ENCODE measurements at regions not wholly inside any gene's neighbourhood (a gene's known extent, or its start where the extent isn't known, plus 50 kb on each side); places are given as distances from the start of the nearest gene placed in this dataset.

- no peak overlapping the region for H3K4me3 ChIP-seq (ENCODE audit: low read depth in 1 of 2, low read length in 2 of 2)
- H3K27ac ChIP-seq (ENCODE audit: low read depth in 2 of 2, low read length in 1 of 2) = peak overlapping the region in 1 of 2 donors; percentile 14
- no peaks in the 10 kb centered on the region for H3K9me3 ChIP-seq (ENCODE audit: control insufficient read depth in 2 of 2, insufficient read depth in 1 of 2, low read depth in 1 of 2, low read length in 1 of 2)
- H3K27me3 ChIP-seq (ENCODE audit: control insufficient read depth in 1 of 2, insufficient read depth in 2 of 2, low read length in 2 of 2) = no peaks in the 10 kb centered on the region
- no peaks in the 10 kb centered on the region for H3K4me1 ChIP-seq (ENCODE audit: control insufficient read depth in 2 of 2, insufficient read depth in 2 of 2, low read length in 1 of 2)
- H3K36me3 ChIP-seq (ENCODE audit: control insufficient read depth in 2 of 2, insufficient read depth in 2 of 2, low read length in 1 of 2) = no peaks in the 10 kb centered on the region
- 88 to 89% methylated on average over 13 of the region's 13 CpGs for WGBS, 2 donors
Observed at GRCh38 chr4:123343400-123344041, 53.1 kb upstream of the SPRY1 start.

GRCh38 chr4:123345137-123345934 is 51.3 kb upstream of the SPRY1 start:
- H3K4me1 ChIP-seq (ENCODE audit: control insufficient read depth in 2 of 2, insufficient read depth in 2 of 2, low read length in 1 of 2) = no peaks in the 10 kb centered on the region
- H3K4me3 ChIP-seq (ENCODE audit: low read depth in 1 of 2, low read length in 2 of 2) = no peak overlapping the region
- H3K36me3 ChIP-seq (ENCODE audit: control insufficient read depth in 2 of 2, insufficient read depth in 2 of 2, low read length in 1 of 2) = no peaks in the 10 kb centered on the region
- no peaks in the 10 kb centered on the region for H3K9me3 ChIP-seq (ENCODE audit: control insufficient read depth in 2 of 2, insufficient read depth in 1 of 2, low read depth in 1 of 2, low read length in 1 of 2)
- no peak overlapping the region for H3K27ac ChIP-seq (ENCODE audit: low read depth in 2 of 2, low read length in 1 of 2)
- no peaks in the 10 kb centered on the region for H3K27me3 ChIP-seq (ENCODE audit: control insufficient read depth in 1 of 2, insufficient read depth in 2 of 2, low read length in 2 of 2)
- 71 to 81% methylated on average over 9 of the region's 9 CpGs for WGBS, 2 donors

GRCh38 chr4:123345935-123346300 is 50.7 kb upstream of the SPRY1 start:
- Histone ChIP-seq H3K27me3 (ENCODE audit: control insufficient read depth in 1 of 2, insufficient read depth in 2 of 2, low read length in 2 of 2) (no peaks in the 10 kb centered on the region), H3K36me3 (ENCODE audit: control insufficient read depth in 2 of 2, insufficient read depth in 2 of 2, low read length in 1 of 2) (no peaks in the 10 kb centered on the region), H3K4me3 (ENCODE audit: low read depth in 1 of 2, low read length in 2 of 2) (no peak overlapping the region), H3K9me3 (ENCODE audit: control insufficient read depth in 2 of 2, insufficient read depth in 1 of 2, low read depth in 1 of 2, low read length in 1 of 2) (no peaks in the 10 kb centered on the region), H3K27ac (ENCODE audit: low read depth in 2 of 2, low read length in 1 of 2) (no peak overlapping the region), H3K4me1 (ENCODE audit: control insufficient read depth in 2 of 2, insufficient read depth in 2 of 2, low read length in 1 of 2) (no peaks in the 10 kb centered on the region)
- 68% methylated on average over 3 of the region's 3 CpGs for WGBS, 2 donors

GRCh38 chr4:123346330-123346940 is 50.2 kb upstream of the SPRY1 start:
- 72 to 79% methylated on average over 7 of the region's 7 CpGs for WGBS, 2 donors
- Histone ChIP-seq H3K4me3 (ENCODE audit: low read depth in 1 of 2, low read length in 2 of 2) (no peak overlapping the region), H3K27ac (ENCODE audit: low read depth in 2 of 2, low read length in 1 of 2) (no peak overlapping the region), H3K36me3 (ENCODE audit: control insufficient read depth in 2 of 2, insufficient read depth in 2 of 2, low read length in 1 of 2) (no peaks in the 10 kb centered on the region), H3K4me1 (ENCODE audit: control insufficient read depth in 2 of 2, insufficient read depth in 2 of 2, low read length in 1 of 2) (no peaks in the 10 kb centered on the region), H3K9me3 (ENCODE audit: control insufficient read depth in 2 of 2, insufficient read depth in 1 of 2, low read depth in 1 of 2, low read length in 1 of 2) (no peaks in the 10 kb centered on the region), H3K27me3 (ENCODE audit: control insufficient read depth in 1 of 2, insufficient read depth in 2 of 2, low read length in 2 of 2) (no peaks in the 10 kb centered on the region)
